ENCODE measurements at regions not wholly inside any gene's neighbourhood (a gene's known extent, or its start where the extent isn't known, plus 50 kb on each side); places are given as distances from the start of the nearest gene placed in this dataset.

DNA sequence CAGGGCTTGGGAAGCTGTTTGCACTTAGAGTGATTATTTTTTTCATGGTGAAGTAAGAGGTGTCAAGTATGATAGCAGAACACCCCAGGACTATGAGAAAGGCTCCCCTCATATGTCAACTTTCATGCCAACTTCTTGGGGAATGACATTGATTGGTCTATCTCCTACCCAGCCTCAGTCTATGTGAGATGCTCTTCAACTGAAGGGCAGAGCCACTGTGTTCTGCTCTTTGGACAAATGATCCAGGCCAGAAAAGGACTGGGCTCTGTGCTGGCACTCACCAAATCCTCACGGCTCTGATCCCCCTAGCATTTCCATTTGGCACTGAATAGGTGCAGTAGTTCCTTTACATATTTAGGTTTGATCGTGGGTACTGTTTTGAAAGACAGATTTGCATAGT, 151.1 kb downstream of the DMRT2 start:
- no peaks in the 10 kb centered on the region for H3K36me3 ChIP-seq
- H3K27me3 ChIP-seq: no peaks in the 10 kb centered on the region
- DNase-seq: no peak
- intact Hi-C loops (cut with DNase I; ENCODE audit: low total_unique reads): no loop called here
- no peak overlapping the region for H3K4me3 ChIP-seq
- TF ChIP-seq, protein P1, sequence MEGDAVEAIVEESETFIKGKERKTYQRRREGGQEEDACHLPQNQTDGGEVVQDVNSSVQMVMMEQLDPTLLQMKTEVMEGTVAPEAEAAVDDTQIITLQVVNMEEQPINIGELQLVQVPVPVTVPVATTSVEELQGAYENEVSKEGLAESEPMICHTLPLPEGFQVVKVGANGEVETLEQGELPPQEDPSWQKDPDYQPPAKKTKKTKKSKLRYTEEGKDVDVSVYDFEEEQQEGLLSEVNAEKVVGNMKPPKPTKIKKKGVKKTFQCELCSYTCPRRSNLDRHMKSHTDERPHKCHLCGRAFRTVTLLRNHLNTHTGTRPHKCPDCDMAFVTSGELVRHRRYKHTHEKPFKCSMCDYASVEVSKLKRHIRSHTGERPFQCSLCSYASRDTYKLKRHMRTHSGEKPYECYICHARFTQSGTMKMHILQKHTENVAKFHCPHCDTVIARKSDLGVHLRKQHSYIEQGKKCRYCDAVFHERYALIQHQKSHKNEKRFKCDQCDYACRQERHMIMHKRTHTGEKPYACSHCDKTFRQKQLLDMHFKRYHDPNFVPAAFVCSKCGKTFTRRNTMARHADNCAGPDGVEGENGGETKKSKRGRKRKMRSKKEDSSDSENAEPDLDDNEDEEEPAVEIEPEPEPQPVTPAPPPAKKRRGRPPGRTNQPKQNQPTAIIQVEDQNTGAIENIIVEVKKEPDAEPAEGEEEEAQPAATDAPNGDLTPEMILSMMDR (IDR thresholded peaks at IDR 0.05): no peak
- no peaks in the 10 kb centered on the region for H3K9me3 ChIP-seq
- H3K4me1 ChIP-seq: no peaks in the 10 kb centered on the region
- H3K27ac ChIP-seq: no peak overlapping the region

DNA sequence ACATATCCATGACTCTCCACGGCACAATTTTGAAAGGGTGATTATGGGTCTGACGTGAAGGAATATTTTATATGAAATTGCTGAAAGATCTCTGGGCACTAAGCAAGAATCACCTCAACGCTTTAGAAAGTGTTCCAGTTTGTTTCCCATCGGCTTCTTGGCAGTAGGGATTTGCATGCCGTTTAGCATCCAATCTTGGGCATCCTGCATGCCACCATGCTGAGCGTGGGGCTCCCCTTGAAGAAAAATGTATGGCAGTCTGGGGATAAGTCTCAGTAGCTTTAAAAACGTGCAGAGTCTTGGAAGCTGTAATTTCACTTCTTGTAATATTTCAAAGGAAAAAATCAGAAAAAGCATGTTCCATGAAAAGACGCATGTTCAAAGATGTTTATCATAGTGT, 151.7 kb downstream of the DMRT2 start:
- no peaks in the 10 kb centered on the region for H3K4me1 ChIP-seq
- intact Hi-C loops (cut with DNase I; ENCODE audit: low total_unique reads): no loop called here
- no peaks in the 10 kb centered on the region for H3K9me3 ChIP-seq
- no peaks in the 10 kb centered on the region for H3K27me3 ChIP-seq
- DNase-seq: no peak
- no peak overlapping the region for H3K27ac ChIP-seq
- H3K36me3 ChIP-seq: no peaks in the 10 kb centered on the region
- H3K4me3 ChIP-seq: no peak overlapping the region
- TF ChIP-seq, protein P1 (IDR thresholded peaks at IDR 0.05): no peak

DNA sequence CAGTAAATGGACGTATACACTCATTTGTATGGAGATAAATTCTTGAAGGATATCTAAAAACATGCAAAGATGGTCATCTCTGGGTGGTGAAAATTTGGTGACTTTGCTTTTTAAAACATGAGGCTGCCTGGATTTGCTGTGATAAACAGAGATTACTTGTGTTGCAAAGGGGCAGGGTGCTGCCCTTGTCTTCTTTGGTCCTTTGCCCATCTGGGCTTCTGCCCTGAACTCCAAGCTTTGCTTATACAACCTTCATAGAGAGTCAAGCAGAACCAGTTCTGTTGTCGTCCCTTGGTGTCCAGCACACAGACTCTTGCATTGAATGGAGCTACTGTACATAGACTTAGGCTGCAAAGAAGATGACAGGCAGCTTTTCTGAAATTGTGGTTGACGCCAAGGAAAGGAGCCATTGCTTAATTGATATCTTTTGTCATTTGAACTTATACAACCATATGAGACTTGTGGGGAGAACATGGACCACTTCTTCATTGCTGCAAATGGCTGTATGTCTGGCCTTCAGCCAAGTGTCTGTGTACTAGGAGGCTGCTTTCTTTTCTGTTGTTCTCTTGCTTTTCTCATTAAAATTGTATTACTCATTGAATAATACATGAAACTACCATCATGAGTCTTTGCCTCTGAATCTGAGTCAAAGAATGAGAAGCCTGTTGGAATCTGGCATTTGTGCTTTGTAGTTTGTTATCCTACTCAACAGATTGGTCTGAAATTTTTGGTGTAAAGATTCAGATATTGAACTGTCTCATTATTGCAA, 152.5 kb downstream of the DMRT2 start:
- no peak overlapping the region for H3K4me3 ChIP-seq
- H3K4me1 ChIP-seq: no peaks in the 10 kb centered on the region
- no peaks in the 10 kb centered on the region for H3K9me3 ChIP-seq
- H3K27me3 ChIP-seq: no peaks in the 10 kb centered on the region
- H3K27ac ChIP-seq: no peak overlapping the region
- TF ChIP-seq, protein P1 (IDR thresholded peaks at IDR 0.05): no peak
- intact Hi-C loops (cut with DNase I; ENCODE audit: low total_unique reads): no loop called here
- no peak for DNase-seq
- no peaks in the 10 kb centered on the region for H3K36me3 ChIP-seq

DNA sequence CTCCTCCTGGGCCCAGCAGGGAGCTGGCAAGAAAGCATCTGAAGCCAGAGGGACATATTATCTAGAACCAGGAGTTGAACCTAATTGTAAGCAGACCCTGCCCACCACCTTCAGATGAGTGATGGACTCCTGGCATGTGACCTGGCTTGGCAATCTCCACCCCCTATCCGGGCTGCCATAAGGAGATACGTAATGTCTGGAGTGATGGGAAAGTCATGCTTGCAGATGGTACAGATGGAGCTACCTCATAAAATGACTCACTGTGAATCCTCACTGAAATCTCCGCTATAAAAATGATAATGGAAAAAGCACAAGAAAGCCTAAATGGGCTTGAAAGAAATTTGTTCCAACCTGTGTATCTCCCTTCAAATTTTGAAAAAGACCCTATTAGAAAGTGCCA, 157.5 kb downstream of the DMRT2 start:
- no peaks in the 10 kb centered on the region for H3K4me1 ChIP-seq
- no peaks in the 10 kb centered on the region for H3K36me3 ChIP-seq
- H3K4me3 ChIP-seq: no peak overlapping the region
- no peak overlapping the region for H3K27ac ChIP-seq
- no peak for DNase-seq
- TF ChIP-seq, protein P1 (IDR thresholded peaks at IDR 0.05): no peak
- H3K9me3 ChIP-seq: peaks cover 0 to 4% (median 0%) of the 10 kb centered on the region in 3 donors
- H3K27me3 ChIP-seq: no peaks in the 10 kb centered on the region
- intact Hi-C loops (cut with DNase I; ENCODE audit: low total_unique reads): no loop called here

DNA sequence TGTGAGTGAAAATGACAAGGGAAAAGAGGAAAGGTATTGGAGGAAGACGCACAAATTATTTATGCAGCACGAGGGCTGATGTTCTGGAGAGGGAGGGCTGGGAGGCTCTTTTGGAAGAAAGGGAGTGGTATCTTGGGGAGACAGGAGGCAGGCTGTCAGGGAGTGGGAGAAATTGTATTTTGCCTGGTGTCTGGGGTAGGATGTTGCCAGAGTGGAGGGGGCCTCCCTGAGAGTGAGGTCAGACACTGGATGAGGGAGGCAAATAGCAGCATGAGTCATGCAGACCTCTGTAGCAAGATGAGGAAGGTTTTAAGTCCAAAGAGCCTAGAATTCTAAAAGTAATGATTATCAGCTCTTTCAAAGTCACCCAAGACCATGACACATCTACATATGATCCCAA, 158.0 kb downstream of the DMRT2 start:
- intact Hi-C loops (cut with DNase I; ENCODE audit: low total_unique reads): no loop called here
- Histone ChIP-seq H3K27me3 (no peaks in the 10 kb centered on the region), H3K27ac (no peak overlapping the region), H3K4me1 (no peaks in the 10 kb centered on the region), H3K4me3 (no peak overlapping the region), H3K9me3 (peaks cover 0 to 4% (median 0%) of the 10 kb centered on the region in 3 donors), H3K36me3 (no peaks in the 10 kb centered on the region)
- TF ChIP-seq, protein P1 (IDR thresholded peaks at IDR 0.05): no peak
- DNase-seq: no peak
